ENCODE measurements at regions not wholly inside any gene's neighbourhood (a gene's known extent, or its start where the extent isn't known, plus 50 kb on each side); places are given as distances from the start of the nearest gene placed in this dataset.

- DNase-seq (ENCODE audit: low read depth in 3 of 3, low spot score in 1 of 3): no peak
Observed at GRCh38 chr14:48914382-48914781, 671.8 kb downstream of the RPS29 start.

GRCh38 chr14:48900565-48900964, 685.6 kb downstream of the RPS29 start:
- DNase-seq (ENCODE audit: low read depth in 3 of 3, low spot score in 1 of 3): no peak

GRCh38 chr14:48890333-48890732, 695.8 kb downstream of the RPS29 start:
- no peak for DNase-seq (ENCODE audit: low read depth in 3 of 3, low spot score in 1 of 3)

GRCh38 chr14:48876806-48877340, 709.3 kb downstream of the RPS29 start:
- DNase-seq (ENCODE audit: low read depth in 3 of 3, low spot score in 1 of 3): no peak

- DNase-seq (ENCODE audit: low read depth in 3 of 3, low spot score in 1 of 3): no peak
Observed at GRCh38 chr14:48874711-48875110, 711.5 kb downstream of the RPS29 start.

GRCh38 chr14:48857366-48857765, 728.8 kb downstream of the RPS29 start:
- DNase-seq (ENCODE audit: low read depth in 3 of 3, low spot score in 1 of 3): no peak

GRCh38 chr14:48853159-48853558, 733.0 kb downstream of the RPS29 start:
- no peak for DNase-seq (ENCODE audit: low read depth in 3 of 3, low spot score in 1 of 3)

GRCh38 chr14:48849741-48850322, 736.3 kb downstream of the RPS29 start:
- no peak for DNase-seq (ENCODE audit: low read depth in 3 of 3, low spot score in 1 of 3)

GRCh38 chr14:48842785-48843184, 743.4 kb downstream of the RPS29 start:
- DNase-seq (ENCODE audit: low read depth in 3 of 3, low spot score in 1 of 3): no peak

- no peak for DNase-seq (ENCODE audit: low read depth in 3 of 3, low spot score in 1 of 3)
Observed at GRCh38 chr14:48826058-48826457, 760.1 kb downstream of the RPS29 start.

- no peak for DNase-seq (ENCODE audit: low read depth in 3 of 3, low spot score in 1 of 3)
Observed at GRCh38 chr14:48814562-48814961, 771.6 kb downstream of the RPS29 start.

GRCh38 chr14:48805315-48805714, 780.9 kb downstream of the RPS29 start:
- no peak for DNase-seq (ENCODE audit: low read depth in 3 of 3, low spot score in 1 of 3)

- DNase-seq (ENCODE audit: low read depth in 3 of 3, low spot score in 1 of 3): no peak
Observed at GRCh38 chr14:48792376-48793024, 793.7 kb downstream of the RPS29 start.

- DNase-seq (ENCODE audit: low read depth in 3 of 3, low spot score in 1 of 3): no peak
Observed at GRCh38 chr14:48788771-48789170, 797.4 kb downstream of the RPS29 start.

- no peak for DNase-seq (ENCODE audit: low read depth in 3 of 3, low spot score in 1 of 3)
Observed at GRCh38 chr14:48786498-48786897, 799.7 kb downstream of the RPS29 start.

- no peak for DNase-seq (ENCODE audit: low read depth in 3 of 3, low spot score in 1 of 3)
Observed at GRCh38 chr14:48771717-48772116, 814.5 kb downstream of the RPS29 start.

- no peak for DNase-seq (ENCODE audit: low read depth in 3 of 3, low spot score in 1 of 3)
Observed at GRCh38 chr14:48751293-48751692, 834.9 kb downstream of the RPS29 start.

- no peak for DNase-seq (ENCODE audit: low read depth in 3 of 3, low spot score in 1 of 3)
Observed at GRCh38 chr14:48748151-48748675, 838.0 kb downstream of the RPS29 start.

- DNase-seq (ENCODE audit: low read depth in 3 of 3, low spot score in 1 of 3): no peak
Observed at GRCh38 chr14:48747561-48748089, 838.6 kb downstream of the RPS29 start.

GRCh38 chr14:48744202-48744601, 842.0 kb downstream of the RPS29 start:
- DNase-seq (ENCODE audit: low read depth in 3 of 3, low spot score in 1 of 3): no peak

GRCh38 chr14:48738186-48738925, 847.8 kb downstream of the RPS29 start:
- no peak for DNase-seq (ENCODE audit: low read depth in 3 of 3, low spot score in 1 of 3)

GRCh38 chr14:48735607-48736006, 850.6 kb downstream of the RPS29 start:
- no peak for DNase-seq (ENCODE audit: low read depth in 3 of 3, low spot score in 1 of 3)

Measured in stimulated activated CD4-positive, alpha-beta T cell treated with anti-CD3 and anti-CD28 coated beads, TNF-alpha, amount 100 ng/mL, for 1 hour (primary cell).